H9 (cell line): ENCODE measurements at regions not wholly inside any gene's neighbourhood (a gene's known extent, or its start where the extent isn't known, plus 50 kb on each side); places are given as distances from the start of the nearest gene placed in this dataset.
"Not testable (repeated sequence)": the region's sequence is repeated elsewhere in the genome, so short reads cannot be mapped to it uniquely, and the experiment has no call there.

Experiments used
- DNase-seq: peaks from one replicate; pipeline ENCODE4 v3.0.0-alpha.2; 2017
- H2AFZ ChIP-seq: one replicate; pipeline ENCODE4 v1.6.1; 2013; ENCODE audit warnings: mild to moderate bottlenecking, low read length, control low read depth, moderate library complexity
- H2AK5ac ChIP-seq: 2 replicates; pipeline ENCODE4 v1.6.1; 2013; ENCODE audit warnings: low read length, control low read depth, mixed read lengths; ENCODE audit not compliant: insufficient read length
- H2BK120ac ChIP-seq: one replicate; pipeline ENCODE4 v1.6.1; 2013; ENCODE audit warnings: low read depth, mild to moderate bottlenecking, low read length, control low read depth, inconsistent platforms; ENCODE audit not compliant: poor library complexity, severe bottlenecking
- H2BK12ac ChIP-seq: 2 replicates; pipeline ENCODE4 v1.6.1; 2013; ENCODE audit warnings: low read length, control low read depth, mixed read lengths, low read depth; ENCODE audit not compliant: insufficient read length
- H2BK15ac ChIP-seq: 2 replicates; pipeline ENCODE4 v1.6.1; 2013; ENCODE audit warnings: low read depth, low read length, control low read depth
- H2BK20ac ChIP-seq: one replicate; pipeline ENCODE4 v1.6.1; 2013; ENCODE audit warnings: low read depth, mild to moderate bottlenecking, low read length, control low read depth, inconsistent platforms; ENCODE audit not compliant: poor library complexity, severe bottlenecking
- H2BK5ac ChIP-seq: 2 replicates; pipeline ENCODE4 v1.6.1; 2013; ENCODE audit warnings: low read length, control low read depth, mixed read lengths; ENCODE audit not compliant: insufficient read length
- H3K14ac ChIP-seq: 2 replicates; pipeline ENCODE4 v1.6.1; 2013; ENCODE audit warnings: low read length, control low read depth; ENCODE audit not compliant: insufficient read depth
- H3K18ac ChIP-seq: 2 replicates; pipeline ENCODE4 v1.6.1; 2013; ENCODE audit warnings: low read depth, mild to moderate bottlenecking, mixed read lengths, low read length, control low read depth; ENCODE audit not compliant: insufficient read length
- H3K23ac ChIP-seq: 2 replicates; pipeline ENCODE4 v1.6.1; 2013; ENCODE audit warnings: low read length, control low read depth, mixed read lengths, low read depth; ENCODE audit not compliant: insufficient read length
- H3K23me2 ChIP-seq: 2 replicates; pipeline ENCODE4 v1.6.1; 2013; ENCODE audit warnings: low read depth, mild to moderate bottlenecking, mixed read lengths, low read length, control low read depth; ENCODE audit not compliant: insufficient read length, poor library complexity, severe bottlenecking
- H3K27ac ChIP-seq: 2 replicates; pipeline ENCODE4 v1.5.1; 2013; ENCODE audit warnings: low read length, control low read depth, mixed read lengths, low read depth; ENCODE audit not compliant: insufficient read length
- H3K27me3 ChIP-seq: 2 replicates; pipeline ENCODE4 v1.6.1; 2013; ENCODE audit warnings: low read length, control low read depth, inconsistent platforms; ENCODE audit not compliant: insufficient read depth
- H3K4ac ChIP-seq: 2 replicates; pipeline ENCODE4 v1.6.1; 2013; ENCODE audit warnings: low read depth, mild to moderate bottlenecking, control low read depth, inconsistent platforms, low read length, moderate library complexity
- H3K4me1 ChIP-seq: 2 replicates; pipeline ENCODE4 v1.6.1; 2013; ENCODE audit warnings: low read length, control low read depth, inconsistent platforms; ENCODE audit not compliant: insufficient read depth
- H3K4me2 ChIP-seq: 2 replicates; pipeline ENCODE4 v1.6.1; 2013; ENCODE audit warnings: low read length, control low read depth, mixed read lengths; ENCODE audit not compliant: insufficient read length, insufficient read depth
- H3K56ac ChIP-seq: 2 replicates; pipeline ENCODE4 v1.6.1; 2013; ENCODE audit warnings: low read depth, mild to moderate bottlenecking, mixed read lengths, low read length, control low read depth; ENCODE audit not compliant: insufficient read length
- H3K79me1 ChIP-seq: 2 replicates; pipeline ENCODE4 v1.6.1; 2013; ENCODE audit warnings: low read depth, mild to moderate bottlenecking, moderate library complexity, low read length, control low read depth, inconsistent platforms; ENCODE audit not compliant: insufficient read depth, poor library complexity, severe bottlenecking
- H3K79me2 ChIP-seq: 2 replicates; pipeline ENCODE4 v1.6.1; 2013; ENCODE audit warnings: low read length, control low read depth, inconsistent platforms; ENCODE audit not compliant: insufficient read depth
- H3K9ac ChIP-seq: 2 replicates; pipeline ENCODE4 v1.6.1; 2013; ENCODE audit warnings: low read length, control low read depth, mixed read lengths; ENCODE audit not compliant: insufficient read length; ENCODE audit errors: extremely low read depth
- H3K9me3 ChIP-seq: one replicate; pipeline ENCODE4 v1.6.1; 2013; ENCODE audit warnings: low read depth, low read length, inconsistent platforms; ENCODE audit not compliant: control insufficient read depth
- H3T11ph ChIP-seq: one replicate; pipeline ENCODE4 v1.6.1; 2013; ENCODE audit warnings: mild to moderate bottlenecking, low read length, control low read depth, inconsistent platforms
- H4K20me1 ChIP-seq: one replicate; pipeline ENCODE4 v1.6.1; 2013; ENCODE audit not compliant: control insufficient read depth, insufficient read length, insufficient read depth
- H4K5ac ChIP-seq: 2 replicates; pipeline ENCODE4 v1.6.1; 2013; ENCODE audit warnings: low read depth, mild to moderate bottlenecking, mixed read lengths, low read length, control low read depth; ENCODE audit not compliant: insufficient read length
- H4K8ac ChIP-seq: replicated peaks from 2 replicates; pipeline ENCODE4 v1.6.1; 2013; ENCODE audit warnings: low read length, control low read depth, mixed read lengths, low read depth; ENCODE audit not compliant: insufficient read length
- H4K91ac ChIP-seq: 2 replicates; pipeline ENCODE4 v1.6.1; 2013; ENCODE audit warnings: low read depth, mild to moderate bottlenecking, moderate library complexity, mixed read lengths, low read length, control low read depth; ENCODE audit not compliant: insufficient read length
- H3K27ac Mint-ChIP-seq, 3 experiments: 2 replicates in 2 of 3; 3 replicates in 1 of 3; pipeline ENCODE4 v1.8.0; 2020 to 2021; ENCODE audit warnings: mixed read lengths in 3 of 3, mild to moderate bottlenecking in 1 of 3, moderate library complexity in 1 of 3
- H3K27me3 Mint-ChIP-seq: 2 replicates; pipeline ENCODE4 v1.8.0; 2021; ENCODE audit warnings: low read depth, mild to moderate bottlenecking, moderate library complexity, mixed read lengths
- H3K36me3 Mint-ChIP-seq, 3 experiments: 2 replicates in 2 of 3; 3 replicates in 1 of 3; pipeline ENCODE4 v1.8.0; 2020 to 2021; ENCODE audit warnings: low read depth in 3 of 3, mixed read lengths in 3 of 3; ENCODE audit not compliant: insufficient read depth in 1 of 3
- H3K4me1 Mint-ChIP-seq, 2 experiments: 2 replicates each; pipeline ENCODE4 v1.8.0; 2020; ENCODE audit warnings: mixed read lengths in 2 of 2
- H3K4me3 Mint-ChIP-seq, 2 experiments: 2 replicates in 1 of 2; 3 replicates in 1 of 2; pipeline ENCODE4 v1.8.0; 2020 to 2021; ENCODE audit warnings: mild to moderate bottlenecking in 2 of 2, mixed read lengths in 2 of 2, moderate library complexity in 1 of 2
- H3K9me3 Mint-ChIP-seq, 2 experiments: 2 replicates in 1 of 2; 3 replicates in 1 of 2; pipeline ENCODE4 v1.8.0; 2020; ENCODE audit warnings: mild to moderate bottlenecking in 2 of 2, mixed read lengths in 2 of 2, moderate library complexity in 1 of 2
- WGBS: extraction: QIAGEN DNeasy Blood & Tissue Kit; methylation state at CpG from one replicate; pipeline ENCODE4 v1.1.7; 2013; ENCODE audit warnings: missing lambda C conversion rate, low lambda C conversion rate, mixed read lengths; ENCODE audit not compliant: insufficient read length; ENCODE audit errors: extremely low coverage; 5-methylcytosine and 5-hydroxymethylcytosine counted together

DNA sequence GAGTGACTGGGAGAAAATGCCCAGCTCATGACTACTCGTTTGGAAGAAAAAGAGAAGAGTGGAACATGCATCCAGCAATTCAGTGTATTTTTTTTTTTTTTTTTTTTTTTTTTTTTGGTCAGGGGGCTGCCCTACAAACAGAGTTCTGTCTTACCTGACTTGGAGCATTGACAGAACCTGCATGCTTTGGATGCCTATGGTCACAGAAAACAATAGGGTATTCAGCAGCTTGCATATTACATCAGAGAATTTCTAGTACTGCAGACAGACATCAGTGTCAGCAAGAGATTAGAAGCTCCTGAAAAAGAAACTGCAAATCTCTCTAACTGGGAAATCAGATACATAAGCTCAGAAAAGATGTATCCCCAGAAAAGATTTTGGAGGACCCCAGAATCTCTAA is 139.9 kb upstream of the FAM240B start:
- DNase-seq, H3K56ac ChIP-seq, H2BK120ac ChIP-seq: not testable (repeated sequence)

GRCh38 chr9:38848966-38849365 is 129.0 kb upstream of the FAM240B start:
- H3T11ph ChIP-seq, H3K27ac ChIP-seq, H2BK120ac ChIP-seq, H4K8ac ChIP-seq, H3K9me3 ChIP-seq, H3K4me1 Mint-ChIP-seq, H3K79me2 ChIP-seq, H2AFZ ChIP-seq, H3K27me3 Mint-ChIP-seq, H3K27me3 ChIP-seq, H4K20me1 ChIP-seq, H3K18ac ChIP-seq, H3K4me3 Mint-ChIP-seq, H3K56ac ChIP-seq, H3K79me1 ChIP-seq, H3K36me3 Mint-ChIP-seq, H3K9me3 Mint-ChIP-seq, H3K14ac ChIP-seq, DNase-seq, H3K4ac ChIP-seq, H3K4me2 ChIP-seq, H3K9ac ChIP-seq, H3K27ac Mint-ChIP-seq, H2BK5ac ChIP-seq, H3K23me2 ChIP-seq, H4K91ac ChIP-seq, H2BK12ac ChIP-seq, H2BK15ac ChIP-seq, H3K23ac ChIP-seq, H2AK5ac ChIP-seq, H3K4me1 ChIP-seq, H2BK20ac ChIP-seq, H4K5ac ChIP-seq: not testable (repeated sequence)
- WGBS: no CpG with 5 or more reads among the region's 10 CpGs

More for the DNA sequence above, 139.9 kb upstream of the FAM240B start:
- H3K4me1 Mint-ChIP-seq, H3K27ac ChIP-seq, H4K5ac ChIP-seq, H3K9ac ChIP-seq, H3K79me2 ChIP-seq, H3K79me1 ChIP-seq, H2BK20ac ChIP-seq, H2AK5ac ChIP-seq, H3K14ac ChIP-seq, H3K18ac ChIP-seq, H3K4me3 Mint-ChIP-seq, H2BK5ac ChIP-seq, H3K36me3 Mint-ChIP-seq, H4K20me1 ChIP-seq, H3K23me2 ChIP-seq, H3K4me1 ChIP-seq, H3K23ac ChIP-seq, H3K4me2 ChIP-seq, H4K8ac ChIP-seq, H2BK15ac ChIP-seq, H4K91ac ChIP-seq, H3K9me3 Mint-ChIP-seq, H3K27ac Mint-ChIP-seq, H3K9me3 ChIP-seq, H2AFZ ChIP-seq, H3T11ph ChIP-seq, H3K27me3 Mint-ChIP-seq, H2BK12ac ChIP-seq, H3K4ac ChIP-seq, H3K27me3 ChIP-seq: not testable (repeated sequence)
- WGBS: no CpG with 5 or more reads among the region's 1 CpG
